ENCODE measurements at regions not wholly inside any gene's neighbourhood (a gene's known extent, or its start where the extent isn't known, plus 50 kb on each side); places are given as distances from the start of the nearest gene placed in this dataset.

DNA sequence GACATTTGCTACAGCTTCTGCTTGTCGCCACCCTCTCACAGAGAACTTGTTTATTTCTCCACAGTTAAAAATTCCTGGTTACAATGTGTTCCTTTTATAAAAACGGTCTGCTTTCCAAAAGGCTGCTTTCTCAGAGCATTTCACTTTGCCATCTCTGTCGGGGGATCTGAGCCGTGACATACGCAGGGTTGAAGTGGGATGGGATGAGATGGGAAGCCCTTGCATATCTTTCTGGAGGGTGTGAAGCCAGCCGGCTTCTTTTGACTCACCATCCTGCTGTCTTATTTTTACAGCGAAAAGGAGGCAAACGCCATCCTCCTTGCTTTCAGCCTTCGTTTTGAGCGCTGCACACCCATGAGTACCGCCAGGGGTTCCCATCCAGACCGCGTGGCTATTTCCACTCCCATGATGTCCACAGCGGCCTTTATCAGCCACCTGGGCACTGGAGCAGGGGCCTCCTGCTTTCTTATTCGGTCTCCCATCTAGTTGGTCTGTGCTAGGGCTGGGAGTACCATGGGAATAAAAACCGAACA is 99.8 kb upstream of the GATB start:
- TF ChIP-seq CTCF (IDR thresholded peaks at IDR 0.05; ENCODE audit: low read length) (no peak), EZH2 (optimal IDR thresholded peaks at IDR 0.05; ENCODE audit: low read depth, low read length) (no peak), EZH2phosphoT487 (IDR thresholded peaks at IDR 0.05; ENCODE audit: low read length) (no peak)
